Myocyte (in vitro differentiated cells): ENCODE measurements at regions not wholly inside any gene's neighbourhood (a gene's known extent, or its start where the extent isn't known, plus 50 kb on each side); places are given as distances from the start of the nearest gene placed in this dataset.

Experiments
- DNase-seq: peaks from one replicate; pipeline ENCODE4 v3.0.0-alpha.2; 2012; ENCODE audit warnings: low read depth

GRCh38 chr13:22278336-22278929, 607.6 kb downstream of the FGF9 start:
- DNase-seq: peak; percentile 6

GRCh38 chr13:22285867-22286266, 615.0 kb downstream of the FGF9 start:
- no peak for DNase-seq

GRCh38 chr13:22286338-22286737, 615.5 kb downstream of the FGF9 start:
- DNase-seq: no peak

- no peak for DNase-seq
Measured at GRCh38 chr13:22287343-22287920, 616.6 kb downstream of the FGF9 start.

GRCh38 chr13:22288496-22288895, 617.6 kb downstream of the FGF9 start:
- DNase-seq: no peak

GRCh38 chr13:22289711-22290110, 618.8 kb downstream of the FGF9 start:
- DNase-seq: no peak

- no peak for DNase-seq
Measured at GRCh38 chr13:22298530-22298929, 627.7 kb downstream of the FGF9 start.

- peak; percentile 18 for DNase-seq
Measured at GRCh38 chr13:22311734-22312404, 641.0 kb downstream of the FGF9 start.

GRCh38 chr13:22312405-22312803, 641.5 kb downstream of the FGF9 start:
- no peak for DNase-seq

GRCh38 chr13:22316494-22317025, 645.7 kb downstream of the FGF9 start:
- no peak for DNase-seq

GRCh38 chr13:22320991-22321390, 650.1 kb downstream of the FGF9 start:
- DNase-seq: no peak

- no peak for DNase-seq
Measured at GRCh38 chr13:22325761-22326160, 654.9 kb downstream of the FGF9 start.

- DNase-seq: no peak
Measured at GRCh38 chr13:22332416-22332815, 661.5 kb downstream of the FGF9 start.

GRCh38 chr13:22336460-22336859, 665.6 kb downstream of the FGF9 start:
- no peak for DNase-seq

GRCh38 chr13:22357132-22357531, 686.3 kb downstream of the FGF9 start:
- peak; percentile 95 for DNase-seq

GRCh38 chr13:22369090-22369489, 698.2 kb downstream of the FGF9 start:
- no peak for DNase-seq

- no peak for DNase-seq
Measured at GRCh38 chr13:22369840-22370239, 699.0 kb downstream of the FGF9 start.

GRCh38 chr13:22372261-22372660, 701.4 kb downstream of the FGF9 start:
- no peak for DNase-seq

- peak; percentile 59 for DNase-seq
Measured at GRCh38 chr13:22375151-22375550, 704.3 kb downstream of the FGF9 start.

GRCh38 chr13:22387899-22388298, 717.0 kb downstream of the FGF9 start:
- DNase-seq: no peak

- no peak for DNase-seq
Measured at GRCh38 chr13:22399801-22400420, 729.0 kb downstream of the FGF9 start.

- no peak for DNase-seq
Measured at GRCh38 chr13:22402682-22403081, 731.8 kb downstream of the FGF9 start.
